Chondrocyte (in vitro differentiated cells): ENCODE measurements at regions not wholly inside any gene's neighbourhood (a gene's known extent, or its start where the extent isn't known, plus 50 kb on each side); places are given as distances from the start of the nearest gene placed in this dataset.

Experiments used
- DNase-seq: peaks from one replicate; pipeline ENCODE4 v3.0.0; 2021; ENCODE audit warnings: mixed read lengths, low spot score
- H3K27ac Mint-ChIP-seq: one replicate; pipeline ENCODE4 v1.8.0; 2021; ENCODE audit warnings: mild to moderate bottlenecking, moderate library complexity, mixed read lengths; ENCODE audit not compliant: unreplicated experiment
- H3K27me3 Mint-ChIP-seq: 2 replicates; pipeline ENCODE4 v1.8.0; 2021; ENCODE audit warnings: low read depth, mixed read lengths
- H3K36me3 Mint-ChIP-seq: 2 replicates; pipeline ENCODE4 v1.8.0; 2021; ENCODE audit warnings: low read depth, mixed read lengths
- H3K4me1 Mint-ChIP-seq: 2 replicates; pipeline ENCODE4 v1.8.0; 2021; ENCODE audit warnings: low read depth, mild to moderate bottlenecking, mixed read lengths
- H3K4me3 Mint-ChIP-seq: one replicate; pipeline ENCODE4 v1.8.0; 2021; ENCODE audit warnings: mild to moderate bottlenecking, moderate library complexity, mixed read lengths; ENCODE audit not compliant: unreplicated experiment
- H3K9me3 Mint-ChIP-seq: 2 replicates; pipeline ENCODE4 v1.8.0; 2021; ENCODE audit warnings: low read depth, mixed read lengths
- CTCF ChIP-seq: fragments of 200-600 bp; sonication (generic); IDR thresholded peaks from 2 replicates; pipeline ENCODE4 v1.5.0; 2021; ENCODE audit warnings: antibody characterized with exemption, mild to moderate bottlenecking, moderate library complexity

DNA sequence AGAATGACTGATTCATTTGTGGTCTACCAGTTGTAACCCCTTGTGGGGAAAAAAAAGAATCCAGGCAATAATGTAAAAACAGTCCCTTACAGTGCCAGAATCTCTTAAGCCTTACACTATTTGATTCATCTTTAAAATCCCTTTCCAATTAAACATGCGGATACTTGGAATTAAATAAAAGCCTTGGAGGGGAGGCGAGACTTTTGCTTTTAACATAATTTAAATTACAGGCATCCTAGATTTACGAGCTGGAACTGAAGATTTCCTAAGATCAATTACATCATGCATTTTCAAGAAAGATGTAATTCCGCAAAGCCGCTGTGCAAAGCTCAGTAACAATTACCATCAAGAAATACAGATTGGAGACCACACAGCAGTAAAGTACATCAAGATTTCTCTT lies 370.2 kb downstream of the MTRR start:
- DNase-seq, result no peak
- Mint-ChIP-seq H3K27ac (no peak overlapping the region), H3K27me3 (no peaks in the 10 kb centered on the region), H3K4me1 (peaks cover 3% of the 10 kb centered on the region), H3K9me3 (peaks cover 10% of the 10 kb centered on the region), H3K4me3 (no peak overlapping the region), H3K36me3 (no peaks in the 10 kb centered on the region)
- no peak for TF ChIP-seq CTCF

DNA sequence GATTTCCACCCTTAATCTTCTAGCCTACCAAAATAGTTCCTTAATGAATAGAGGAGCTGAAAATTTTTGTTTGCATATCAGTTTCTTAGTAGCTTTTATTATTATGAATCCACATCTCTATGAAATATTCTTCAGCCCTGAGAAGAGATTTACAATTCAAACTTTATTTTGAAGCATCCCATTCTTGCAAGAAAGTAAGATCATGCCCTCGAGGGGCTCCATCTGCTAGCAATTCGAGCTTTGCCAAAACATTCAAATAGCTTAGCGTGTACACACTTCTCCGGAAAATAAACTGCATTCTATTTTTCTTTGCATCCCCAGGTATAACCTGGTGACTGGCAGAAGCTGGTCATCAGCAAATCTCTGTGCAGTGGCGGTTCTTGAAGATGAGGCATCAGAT lies 370.7 kb downstream of the MTRR start:
- no peak for TF ChIP-seq CTCF
- Mint-ChIP-seq H3K27me3 (no peaks in the 10 kb centered on the region), H3K4me1 (peaks cover 3% of the 10 kb centered on the region)

DNA sequence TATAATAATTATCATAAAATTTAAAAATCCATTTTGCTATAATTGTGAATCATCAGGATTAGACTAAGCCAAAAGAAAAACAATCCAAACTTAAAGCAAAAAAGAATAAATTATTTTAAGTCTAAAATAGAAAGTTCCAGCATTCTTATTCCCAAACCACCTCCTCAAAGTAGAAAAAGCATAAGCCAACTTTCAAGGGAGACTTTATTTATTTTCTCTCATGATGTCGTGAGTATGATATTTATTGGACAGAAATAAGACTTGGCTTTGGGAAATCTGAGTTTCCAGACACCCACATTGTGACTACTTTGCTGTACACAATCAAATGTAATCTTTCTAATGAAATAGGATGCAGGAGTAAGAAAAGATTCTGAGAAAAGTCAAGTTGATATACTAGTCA lies 372.1 kb downstream of the MTRR start:
- no peaks in the 10 kb centered on the region for H3K36me3 Mint-ChIP-seq
- H3K4me1 Mint-ChIP-seq, result peaks cover 3% of the 10 kb centered on the region
- DNase-seq, result no peak
- H3K4me3 Mint-ChIP-seq, result no peak overlapping the region
- peaks cover 11% of the 10 kb centered on the region for H3K9me3 Mint-ChIP-seq
- TF ChIP-seq CTCF, result no peak
- no peaks in the 10 kb centered on the region for H3K27me3 Mint-ChIP-seq
- H3K27ac Mint-ChIP-seq, result no peak overlapping the region

More for the DNA sequence above, 370.7 kb downstream of the MTRR start:
- DNase-seq, result no peak
- Mint-ChIP-seq H3K9me3 (peaks cover 11% of the 10 kb centered on the region), H3K4me3 (no peak overlapping the region), H3K36me3 (no peaks in the 10 kb centered on the region), H3K27ac (no peak overlapping the region)

DNA sequence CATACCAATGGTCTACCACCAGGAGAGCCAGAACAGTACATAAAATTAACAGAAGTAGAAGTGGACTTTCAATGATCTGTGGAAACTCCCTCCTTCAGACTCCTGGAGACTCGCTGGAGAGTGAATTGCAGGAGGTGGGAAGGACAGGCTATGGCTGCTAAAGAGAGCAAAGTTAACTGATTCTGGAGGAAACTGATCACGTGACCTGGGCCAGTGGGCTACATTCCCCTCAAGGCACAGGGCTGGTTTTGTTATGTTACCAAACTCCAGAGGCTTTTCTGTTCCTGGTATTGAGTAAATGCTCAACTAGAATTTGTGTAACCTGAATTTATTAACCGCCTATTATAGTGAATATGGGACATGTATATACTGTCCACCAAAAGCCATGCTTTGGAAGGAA lies 372.6 kb downstream of the MTRR start:
- DNase-seq, result no peak
- Mint-ChIP-seq H3K36me3 (no peaks in the 10 kb centered on the region), H3K4me1 (peaks cover 3% of the 10 kb centered on the region), H3K27me3 (no peaks in the 10 kb centered on the region), H3K27ac (no peak overlapping the region), H3K4me3 (no peak overlapping the region), H3K9me3 (peaks cover 8% of the 10 kb centered on the region)
- TF ChIP-seq CTCF, result no peak

GRCh38 chr5:8247049-8247899 lies 378.3 kb downstream of the MTRR start:
- Mint-ChIP-seq H3K27me3 (no peaks in the 10 kb centered on the region), H3K4me3 (no peak overlapping the region), H3K9me3 (peaks cover 8% of the 10 kb centered on the region), H3K36me3 (no peaks in the 10 kb centered on the region), H3K4me1 (no peaks in the 10 kb centered on the region), H3K27ac (no peak overlapping the region)
- peak; percentile 81 for TF ChIP-seq CTCF
- DNase-seq, result no peak
